CD4-positive, alpha-beta memory T cell (primary cell): ENCODE measurements at regions not wholly inside any gene's neighbourhood (a gene's known extent, or its start where the extent isn't known, plus 50 kb on each side); places are given as distances from the start of the nearest gene placed in this dataset.
A peak's percentile ranks its signal among the peaks of the same experiment; 100 is the strongest.
"Not testable (repeated sequence)": the region's sequence is repeated elsewhere in the genome, so short reads cannot be mapped to it uniquely, and the experiment has no call there.

Experiments used
- CTCF ChIA-PET: fragments of 350-600 bp; sonication (Branson Sonifier 250); formaldehyde crosslinking; loops from one replicate; lab custom pipeline; 2021; ENCODE audit warnings: inconsistent platforms; ENCODE audit not compliant: partially characterized antibody; lab: Charles Lee
- POLR2A ChIA-PET: fragments of 350-600 bp; sonication (Branson Sonifier 250); formaldehyde crosslinking; loops from one replicate; lab custom pipeline; 2021; ENCODE audit not compliant: partially characterized antibody; lab: Charles Lee
- DNase-seq, 5 donors: peaks; one replicate each; pipeline versions ENCODE4 v3.0.0 to v3.0.0-alpha.2; 2020 to 2022; ENCODE audit warnings: mixed read lengths in 1 of 5
- H3K27ac ChIP-seq: one replicate; pipeline ENCODE4 v1.7.0; 2013; ENCODE audit warnings: low read depth, low read length
- H3K27me3 ChIP-seq: 2 replicates; pipeline ENCODE4 v1.7.0; 2013; ENCODE audit warnings: mild to moderate bottlenecking, low read length, moderate library complexity; ENCODE audit not compliant: insufficient read depth
- H3K36me3 ChIP-seq: 2 replicates; pipeline ENCODE4 v1.7.0; 2013; ENCODE audit warnings: mild to moderate bottlenecking, low read length, moderate library complexity; ENCODE audit not compliant: insufficient read depth
- H3K4me1 ChIP-seq: 2 replicates; pipeline ENCODE4 v1.7.0; 2013; ENCODE audit warnings: mild to moderate bottlenecking, low read length, moderate library complexity; ENCODE audit not compliant: insufficient read depth
- H3K4me3 ChIP-seq, 2 donors: one replicate each; pipeline ENCODE4 v1.7.0; 2013; ENCODE audit warnings: low read length in 2 of 2, mild to moderate bottlenecking in 1 of 2
- H3K9me3 ChIP-seq, 2 donors: one replicate each; pipeline ENCODE4 v1.7.0; 2013; ENCODE audit warnings: low read length in 2 of 2, control low read depth in 1 of 2; ENCODE audit not compliant: control insufficient read depth in 1 of 2
- H3K27ac Mint-ChIP-seq, 7 donors: one replicate each; pipeline ENCODE4 v1.8.0; 2020 to 2021; ENCODE audit warnings: mixed read lengths in 7 of 7, mild to moderate bottlenecking in 6 of 7, inconsistent platforms in 3 of 7, moderate library complexity in 3 of 7
- H3K27me3 Mint-ChIP-seq, 2 donors: one replicate each; pipeline ENCODE4 v1.8.0; 2020 to 2021; ENCODE audit warnings: mixed read lengths in 2 of 2
- H3K36me3 Mint-ChIP-seq, 2 donors: one replicate each; pipeline ENCODE4 v1.8.0; 2020 to 2021; ENCODE audit warnings: mixed read lengths in 2 of 2, inconsistent platforms in 1 of 2, mild to moderate bottlenecking in 1 of 2
- H3K4me1 Mint-ChIP-seq, 4 donors: one replicate each; pipeline ENCODE4 v1.8.0; 2020 to 2021; ENCODE audit warnings: mixed read lengths in 4 of 4, mild to moderate bottlenecking in 1 of 4
- H3K4me3 Mint-ChIP-seq, 8 donors: one replicate each; pipeline ENCODE4 v1.8.0; 2020 to 2021; ENCODE audit warnings: mixed read lengths in 8 of 8, mild to moderate bottlenecking in 7 of 8, moderate library complexity in 6 of 8, inconsistent platforms in 3 of 8
- H3K9me3 Mint-ChIP-seq, 8 donors: one replicate each; pipeline ENCODE4 v1.8.0; 2020 to 2021; ENCODE audit warnings: mixed read lengths in 8 of 8, mild to moderate bottlenecking in 5 of 8, inconsistent platforms in 3 of 8, moderate library complexity in 1 of 8
- intact Hi-C: fragments of 100-400 bp; cut with micrococcal nuclease; formaldehyde crosslinking; loops from one replicate; pipeline ENCODE4 v1.15.1; 2023

DNA sequence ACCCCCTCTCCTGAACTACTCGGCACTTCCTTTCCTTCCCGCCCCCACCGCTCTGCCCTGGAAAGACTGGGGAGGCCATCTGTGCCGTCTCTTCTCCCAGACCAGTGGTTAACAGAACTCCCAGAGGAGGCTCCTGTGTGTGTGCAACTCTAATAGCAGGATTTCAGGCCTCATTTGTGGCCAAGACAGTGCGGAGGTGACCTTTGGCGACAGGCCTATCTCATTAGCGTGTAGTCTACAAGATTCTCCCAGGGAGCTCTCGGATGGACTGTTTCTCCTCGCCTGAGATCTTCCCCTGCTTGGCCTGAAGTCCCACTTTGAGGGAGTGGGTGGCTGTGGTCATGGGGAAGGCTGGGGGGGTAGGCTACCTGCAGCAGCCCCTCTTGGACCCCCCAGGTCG lies 325.2 kb downstream of the BCL2L11 start:
- H3K9me3 Mint-ChIP-seq, POLR2A ChIA-PET, H3K4me1 ChIP-seq, H3K4me3 ChIP-seq, H3K36me3 Mint-ChIP-seq, H3K9me3 ChIP-seq, CTCF ChIA-PET, H3K36me3 ChIP-seq, DNase-seq, H3K4me1 Mint-ChIP-seq, H3K27ac ChIP-seq, H3K27ac Mint-ChIP-seq, intact Hi-C loops, H3K27me3 ChIP-seq, H3K27me3 Mint-ChIP-seq, H3K4me3 Mint-ChIP-seq: not testable (repeated sequence)

GRCh38 chr2:111447482-111447881 lies 326.8 kb downstream of the BCL2L11 start:
- H3K9me3 ChIP-seq, CTCF ChIA-PET, H3K36me3 ChIP-seq, H3K27ac Mint-ChIP-seq, H3K4me1 ChIP-seq, DNase-seq, H3K4me3 ChIP-seq, H3K36me3 Mint-ChIP-seq, POLR2A ChIA-PET, H3K4me3 Mint-ChIP-seq, H3K4me1 Mint-ChIP-seq, H3K27me3 ChIP-seq, H3K9me3 Mint-ChIP-seq, H3K27me3 Mint-ChIP-seq, H3K27ac ChIP-seq, intact Hi-C loops: not testable (repeated sequence)

DNA sequence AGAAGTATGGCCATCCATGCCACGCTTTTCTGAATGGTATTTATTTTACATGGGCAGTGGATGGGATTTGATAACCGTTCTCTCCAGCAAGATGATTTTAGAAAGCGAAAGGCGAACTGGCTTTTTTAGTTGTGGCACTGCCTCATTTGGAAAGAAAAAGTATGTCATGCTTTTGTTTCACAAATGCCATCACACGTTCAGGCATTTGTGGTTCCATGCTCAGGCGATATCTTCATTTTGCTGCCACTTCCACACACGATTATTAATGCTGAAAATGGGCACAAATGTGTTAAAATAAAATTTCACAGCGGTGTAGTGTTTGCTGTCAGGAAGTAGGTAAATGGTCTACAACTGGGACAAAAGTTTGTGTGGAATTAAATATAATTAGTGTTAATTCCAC lies 328.1 kb downstream of the BCL2L11 start:
- H3K4me1 Mint-ChIP-seq, H3K9me3 ChIP-seq, H3K9me3 Mint-ChIP-seq, H3K36me3 Mint-ChIP-seq, H3K4me3 Mint-ChIP-seq, H3K4me1 ChIP-seq, H3K4me3 ChIP-seq, H3K36me3 ChIP-seq, DNase-seq, CTCF ChIA-PET, H3K27me3 Mint-ChIP-seq, POLR2A ChIA-PET, H3K27ac ChIP-seq, intact Hi-C loops, H3K27me3 ChIP-seq, H3K27ac Mint-ChIP-seq: not testable (repeated sequence)

DNA sequence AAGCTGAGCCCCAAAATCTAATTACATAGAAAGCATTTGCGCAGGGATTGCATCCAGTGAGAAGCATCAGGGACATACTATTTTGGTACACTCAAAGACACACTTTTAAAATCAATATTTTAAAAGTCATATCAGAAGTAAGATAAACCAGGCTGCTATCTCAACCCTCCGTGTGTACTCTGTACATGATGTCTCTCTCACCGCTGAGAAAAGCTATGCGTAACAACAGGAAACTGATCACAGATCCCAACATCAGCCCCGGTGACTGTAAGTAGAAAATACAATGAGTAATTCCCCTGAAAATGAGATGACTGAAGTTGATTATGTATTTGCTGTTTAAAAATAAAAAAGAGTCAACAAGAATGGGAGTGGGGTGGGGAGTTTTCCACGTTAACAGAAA lies 329.8 kb downstream of the BCL2L11 start:
- H3K9me3 Mint-ChIP-seq, CTCF ChIA-PET: not testable (repeated sequence)

GRCh38 chr2:111451692-111452199 lies 331.0 kb downstream of the BCL2L11 start:
- H3K9me3 Mint-ChIP-seq, H3K27ac ChIP-seq, H3K9me3 ChIP-seq, H3K27ac Mint-ChIP-seq, H3K27me3 Mint-ChIP-seq, intact Hi-C loops, POLR2A ChIA-PET, H3K27me3 ChIP-seq, H3K36me3 ChIP-seq, H3K36me3 Mint-ChIP-seq, H3K4me1 ChIP-seq, H3K4me3 ChIP-seq, DNase-seq, CTCF ChIA-PET, H3K4me1 Mint-ChIP-seq: not testable (repeated sequence)
- peak overlapping the region in 2 of 8 donors; percentile 53 to 64 for H3K4me3 Mint-ChIP-seq

More for the DNA sequence above, 329.8 kb downstream of the BCL2L11 start:
- H3K36me3 Mint-ChIP-seq, H3K4me1 Mint-ChIP-seq, H3K27me3 Mint-ChIP-seq, POLR2A ChIA-PET, H3K27ac ChIP-seq, H3K27me3 ChIP-seq, H3K4me1 ChIP-seq, H3K4me3 ChIP-seq, intact Hi-C loops, H3K9me3 ChIP-seq, H3K27ac Mint-ChIP-seq, DNase-seq, H3K36me3 ChIP-seq: not testable (repeated sequence)
- H3K4me3 Mint-ChIP-seq = peak overlapping the region in 1 of 8 donors; percentile 9

GRCh38 chr2:111452208-111452607 lies 331.5 kb downstream of the BCL2L11 start:
- H3K9me3 ChIP-seq, DNase-seq, H3K9me3 Mint-ChIP-seq, CTCF ChIA-PET, H3K4me3 ChIP-seq, H3K4me1 Mint-ChIP-seq, H3K4me1 ChIP-seq, intact Hi-C loops, POLR2A ChIA-PET, H3K36me3 Mint-ChIP-seq, H3K36me3 ChIP-seq, H3K27ac Mint-ChIP-seq, H3K27ac ChIP-seq, H3K27me3 Mint-ChIP-seq, H3K27me3 ChIP-seq: not testable (repeated sequence)
- peak overlapping the region in 3 of 8 donors; percentile 26 to 64 (median 53) for H3K4me3 Mint-ChIP-seq

- H3K4me3 Mint-ChIP-seq, H3K9me3 ChIP-seq, H3K27me3 ChIP-seq, H3K4me3 ChIP-seq, H3K36me3 Mint-ChIP-seq, DNase-seq, H3K27ac ChIP-seq, H3K9me3 Mint-ChIP-seq, H3K27ac Mint-ChIP-seq, intact Hi-C loops, H3K4me1 Mint-ChIP-seq, H3K36me3 ChIP-seq, H3K27me3 Mint-ChIP-seq, POLR2A ChIA-PET, CTCF ChIA-PET, H3K4me1 ChIP-seq: not testable (repeated sequence)
Measured at GRCh38 chr2:111453308-111453707, 332.6 kb downstream of the BCL2L11 start.

GRCh38 chr2:111453816-111454215 lies 333.1 kb downstream of the BCL2L11 start:
- POLR2A ChIA-PET, H3K4me3 Mint-ChIP-seq, CTCF ChIA-PET, H3K27me3 Mint-ChIP-seq, H3K4me1 ChIP-seq, H3K9me3 Mint-ChIP-seq, H3K27ac ChIP-seq, intact Hi-C loops, H3K9me3 ChIP-seq, H3K27ac Mint-ChIP-seq, H3K4me1 Mint-ChIP-seq, DNase-seq, H3K36me3 Mint-ChIP-seq, H3K36me3 ChIP-seq, H3K4me3 ChIP-seq, H3K27me3 ChIP-seq: not testable (repeated sequence)
